GM18505 (cell line): ENCODE measurements at regions not wholly inside any gene's neighbourhood (a gene's known extent, or its start where the extent isn't known, plus 50 kb on each side); places are given as distances from the start of the nearest gene placed in this dataset.
"Not testable (repeated sequence)": the region's sequence is repeated elsewhere in the genome, so short reads cannot be mapped to it uniquely, and the experiment has no call there.

Experiments
- ATAC-seq: cut with Tn5 transposase; IDR thresholded peaks from one replicate; pipeline ENCODE4 v1.9.1; 2021; ENCODE audit not compliant: unreplicated experiment
- POLR2A ChIP-seq: IDR thresholded peaks from 4 replicates; pipeline ENCODE4 v1.6.1; 2011; ENCODE audit warnings: borderline replicate concordance; ENCODE audit not compliant: insufficient read depth, insufficient read length; ENCODE audit errors: extremely low read depth

GRCh38 chr9:38328765-38329164 is 63.7 kb upstream of the ALDH1B1 start:
- no peak for TF ChIP-seq POLR2A
- no peak for ATAC-seq

DNA sequence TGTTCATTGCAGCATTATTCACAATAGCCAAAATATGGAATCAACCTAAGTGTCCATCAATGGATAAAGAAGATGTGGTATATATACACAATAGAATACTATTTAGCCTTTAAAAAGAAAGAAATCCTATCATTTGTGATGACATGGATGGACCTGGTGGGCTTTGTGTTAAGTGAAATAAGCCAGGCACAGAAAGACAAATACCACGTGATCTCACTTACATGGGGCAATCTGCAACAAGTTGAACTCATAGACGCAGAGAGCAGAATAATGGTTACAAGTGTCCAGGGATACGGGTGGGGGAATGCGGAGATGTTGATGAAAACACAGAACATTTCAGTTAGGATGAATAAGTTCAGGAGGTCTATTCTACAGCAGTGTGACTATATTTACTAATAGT is 66.4 kb upstream of the ALDH1B1 start:
- TF ChIP-seq POLR2A: no peak
- ATAC-seq: no peak

DNA sequence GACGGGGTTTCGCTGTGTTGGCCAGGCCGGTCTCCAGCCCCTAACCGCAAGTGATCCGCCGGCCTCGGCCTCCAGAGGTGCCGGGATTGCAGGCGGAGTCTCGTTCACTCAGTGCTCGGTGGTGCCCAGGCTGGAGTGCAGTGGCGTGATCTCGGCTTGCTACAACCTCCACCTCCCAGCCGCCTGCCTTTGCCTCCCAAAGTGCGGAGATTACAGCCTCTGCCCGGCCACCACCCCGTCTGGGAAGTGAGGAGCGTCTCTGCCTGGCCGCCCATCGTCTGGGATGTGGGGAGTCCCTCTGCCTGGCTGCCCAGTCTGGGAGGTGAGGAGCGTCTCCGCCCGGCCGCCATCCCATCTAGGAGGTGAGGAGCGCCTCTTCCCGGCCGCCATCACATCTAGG is 68.3 kb upstream of the ALDH1B1 start:
- not testable (repeated sequence) for ATAC-seq

DNA sequence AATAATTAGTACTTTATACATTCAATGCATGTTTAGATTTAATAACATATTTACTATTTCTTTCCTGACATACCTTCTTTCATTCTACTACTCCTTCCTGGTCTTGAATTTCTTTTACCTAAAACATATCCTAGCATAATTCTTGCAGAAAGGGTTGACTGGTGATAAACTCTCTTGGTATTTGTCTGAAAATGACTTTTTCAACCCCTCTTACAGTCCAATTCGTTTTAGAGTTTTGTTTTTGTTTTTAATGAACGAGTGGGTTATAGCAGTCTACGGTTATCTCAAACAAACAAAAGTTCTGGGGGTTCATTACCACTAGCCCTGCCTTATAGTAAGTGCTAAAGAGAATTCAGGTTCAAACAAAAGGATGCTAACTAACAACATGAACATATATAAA is 69.6 kb upstream of the ALDH1B1 start:
- no peak for TF ChIP-seq POLR2A
- ATAC-seq: no peak

DNA sequence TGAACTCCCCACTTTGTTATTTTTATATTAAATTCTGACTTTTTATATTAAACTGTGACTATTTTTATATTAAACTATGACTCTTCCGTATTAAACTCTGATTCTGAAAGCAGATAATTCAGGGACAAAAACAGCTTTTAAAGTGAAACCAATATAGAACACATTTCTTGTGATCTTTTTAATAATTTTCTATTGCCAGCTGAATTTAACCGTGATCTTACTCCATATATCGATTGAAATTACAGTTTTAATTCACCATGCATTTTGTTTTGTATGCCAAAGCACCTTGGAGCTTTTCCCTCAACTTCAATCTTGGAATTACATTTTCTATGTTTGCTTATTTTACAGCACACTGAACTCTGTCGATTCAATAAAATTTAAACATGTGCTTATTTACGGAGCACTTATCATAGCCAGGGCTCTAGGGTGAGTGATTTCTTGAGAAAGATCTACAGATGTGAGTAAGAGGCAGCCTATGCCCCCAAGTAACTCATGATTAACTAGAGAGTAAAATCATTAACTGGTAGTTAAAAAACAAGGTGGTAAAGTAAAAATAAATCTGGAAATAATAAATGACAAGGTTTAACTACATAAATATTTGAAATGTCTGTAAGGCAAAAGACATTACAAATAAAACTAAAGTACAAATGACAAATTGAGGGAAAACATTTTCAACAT is 72.9 kb upstream of the ALDH1B1 start:
- ATAC-seq: no peak
- no peak for TF ChIP-seq POLR2A

- peak; percentile 78 for ATAC-seq
- no peak for TF ChIP-seq POLR2A
These were observed 73.6 kb upstream of the ALDH1B1 start for GRCh38 chr9:38318759-38319495.

DNA sequence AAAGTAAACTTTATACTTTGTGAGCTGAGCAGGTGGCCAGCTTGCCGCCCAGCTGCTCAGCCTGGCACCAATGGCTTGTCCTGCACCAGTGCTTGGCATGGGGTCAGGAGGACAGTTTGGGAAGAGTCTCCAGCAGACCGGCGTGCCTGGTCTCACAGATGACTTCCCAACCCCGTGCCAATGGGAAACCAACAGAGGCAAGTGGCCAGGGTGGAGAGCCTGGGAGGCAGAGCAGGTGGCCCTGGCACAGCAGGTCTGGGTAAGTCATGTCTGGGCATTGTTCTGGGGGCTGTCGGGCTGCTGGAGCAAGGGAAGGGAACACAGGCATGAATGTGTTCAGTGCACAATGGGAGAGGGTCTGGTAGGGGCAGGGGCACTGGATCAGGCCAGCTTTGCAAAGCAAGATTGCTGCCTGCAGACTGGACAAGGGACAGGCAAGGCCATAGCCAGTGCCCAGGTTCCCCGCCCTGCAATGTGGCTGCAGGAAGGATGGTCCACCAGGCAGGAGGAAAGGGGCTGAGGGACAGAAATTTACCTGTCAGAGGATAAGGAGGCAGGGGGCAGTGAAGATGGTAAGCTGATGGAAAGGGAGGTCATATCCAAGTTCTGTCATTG is 76.2 kb upstream of the ALDH1B1 start:
- ATAC-seq: no peak
- no peak for TF ChIP-seq POLR2A

DNA sequence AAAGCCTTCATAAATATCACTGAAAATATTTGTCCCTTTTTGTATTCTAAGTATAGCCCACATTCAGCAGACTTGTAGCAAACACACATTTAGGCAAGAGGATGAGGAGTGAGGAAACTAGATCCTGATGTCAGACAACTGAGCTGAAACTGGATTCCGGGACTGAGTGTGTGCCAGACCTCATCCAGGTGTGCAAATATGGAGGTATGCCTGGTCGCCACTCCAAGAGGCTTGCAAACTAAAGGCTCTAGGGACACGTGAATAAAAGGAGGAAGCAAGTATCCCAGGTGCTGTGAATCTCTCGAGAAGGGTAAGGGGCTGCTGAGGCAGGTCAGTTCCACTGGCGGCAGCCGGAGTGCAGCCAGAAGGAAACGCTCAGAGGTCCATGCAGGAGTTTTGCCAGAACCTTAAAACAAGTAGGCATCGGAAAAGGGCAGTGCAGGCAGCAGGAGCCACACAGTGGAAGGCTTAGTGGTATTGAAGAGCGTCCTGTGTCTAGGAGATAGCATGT is 77.4 kb upstream of the ALDH1B1 start:
- ATAC-seq: no peak
- TF ChIP-seq POLR2A: no peak

- ATAC-seq: no peak
- TF ChIP-seq POLR2A: no peak
These were observed 79.1 kb upstream of the ALDH1B1 start for GRCh38 chr9:38313421-38313820.

- TF ChIP-seq POLR2A: no peak
- ATAC-seq: no peak
These were observed 80.1 kb upstream of the ALDH1B1 start for GRCh38 chr9:38312406-38312805.

DNA sequence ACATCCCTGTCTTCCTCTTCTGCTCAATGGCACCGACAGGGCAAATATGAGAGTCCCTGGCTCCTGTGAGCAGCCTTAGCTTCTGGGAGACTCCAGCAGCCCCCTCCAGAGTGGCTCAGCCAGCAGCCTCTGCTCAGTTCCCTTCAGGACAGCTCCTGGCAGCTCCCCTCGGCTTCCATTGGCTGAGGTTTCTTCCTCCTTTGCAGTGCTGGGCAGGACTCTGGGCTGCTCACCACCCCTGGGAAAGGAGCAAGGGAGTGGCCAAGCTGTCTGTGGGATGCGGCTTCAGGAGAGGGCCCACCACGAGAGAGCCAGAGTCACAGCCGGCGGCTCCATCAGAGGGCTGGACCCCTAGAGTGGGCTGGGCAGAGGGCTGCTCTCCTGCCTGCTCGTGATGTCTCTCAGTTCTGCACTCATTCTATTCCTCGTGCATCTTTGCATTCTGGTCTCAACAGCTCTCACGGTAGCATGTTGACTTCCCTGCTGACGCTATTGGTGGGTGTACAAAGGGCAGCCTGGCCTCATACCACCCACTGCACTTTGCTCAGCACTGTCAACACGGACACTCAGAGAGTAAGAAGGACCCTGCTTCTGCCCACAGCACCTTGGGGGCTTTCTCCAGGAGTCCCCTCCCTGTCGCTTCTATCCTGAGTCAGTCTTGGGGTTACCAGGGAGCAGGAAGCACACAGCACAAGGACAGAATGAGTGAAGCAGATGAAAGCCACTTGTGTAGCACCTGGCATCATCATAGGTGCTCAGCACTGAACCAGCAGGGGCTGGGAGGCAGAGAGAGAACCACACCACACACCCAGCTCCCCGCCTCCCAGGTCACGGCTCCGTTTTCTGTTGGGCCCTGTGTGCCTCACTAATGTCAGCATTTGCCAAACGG is 80.9 kb upstream of the ALDH1B1 start:
- TF ChIP-seq POLR2A: no peak
- no peak for ATAC-seq

DNA sequence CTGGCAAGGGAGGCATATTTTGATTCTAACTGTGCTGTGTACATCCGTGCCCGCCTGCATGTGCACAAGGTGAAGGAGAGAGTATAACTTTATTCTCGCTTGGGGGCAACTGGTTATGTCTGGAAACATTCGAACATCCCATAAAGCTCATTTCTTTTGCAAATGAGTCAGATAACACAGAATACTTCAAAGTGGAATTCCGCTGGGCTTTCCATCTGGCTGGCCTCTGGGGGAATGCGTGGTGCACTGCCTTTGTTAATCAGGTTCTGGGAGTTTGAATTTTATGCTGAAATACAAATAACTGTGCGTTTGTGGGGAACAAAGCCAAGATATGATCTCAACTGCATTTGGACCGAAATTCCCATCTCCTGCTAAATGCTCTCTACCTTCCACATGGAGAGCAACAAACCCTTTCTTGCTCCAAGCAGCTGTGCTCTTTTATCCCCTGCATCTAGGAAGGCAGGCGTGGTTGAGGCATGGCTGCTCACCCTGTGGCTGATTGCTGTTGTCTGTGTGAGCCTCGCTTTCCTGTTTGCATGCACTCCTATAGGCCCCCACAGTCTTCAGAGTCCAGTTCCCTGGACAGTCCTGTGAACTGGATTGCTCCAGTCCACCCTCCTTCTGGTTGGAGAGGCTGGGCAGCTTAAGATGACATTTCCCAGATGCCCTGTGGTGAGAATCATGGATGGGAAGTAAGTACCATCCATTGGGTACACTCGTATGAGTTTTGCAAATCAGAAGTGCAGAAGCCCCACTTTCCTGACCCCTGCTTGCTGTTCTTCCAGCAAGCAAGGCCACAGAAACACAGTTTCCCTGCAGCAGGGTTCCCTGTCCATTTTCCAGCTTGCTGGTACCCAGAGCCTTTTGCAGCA is 82.9 kb upstream of the ALDH1B1 start:
- no peak for TF ChIP-seq POLR2A
- no peak for ATAC-seq
